Midbrain (tissue), 1 donor: ENCODE measurements at regions not wholly inside any gene's neighbourhood (a gene's known extent, or its start where the extent isn't known, plus 50 kb on each side); places are given as distances from the start of the nearest gene placed in this dataset.

Experiments used
- DNase-seq: peaks from one replicate; lab custom pipeline; 2025; lab: John Stamatoyannopoulos, UW

GRCh38 chrX:45300638-45301037 lies 100.0 kb upstream of the DIPK2B start:
- no peak for DNase-seq

GRCh38 chrX:45295259-45295986 lies 94.7 kb upstream of the DIPK2B start:
- no peak for DNase-seq

GRCh38 chrX:45274576-45274975 lies 73.9 kb upstream of the DIPK2B start:
- DNase-seq: no peak

- DNase-seq: no peak
These were observed 66.3 kb upstream of the DIPK2B start for GRCh38 chrX:45267007-45267406.

- no peak for DNase-seq
These were observed 65.8 kb upstream of the DIPK2B start for GRCh38 chrX:45266456-45266855.

GRCh38 chrX:45264865-45265264 lies 64.2 kb upstream of the DIPK2B start:
- DNase-seq: peak; percentile 38

GRCh38 chrX:45261471-45261870 lies 60.8 kb upstream of the DIPK2B start:
- no peak for DNase-seq

- DNase-seq: no peak
These were observed 60.3 kb upstream of the DIPK2B start for GRCh38 chrX:45261005-45261404.

GRCh38 chrX:45258731-45259402 lies 58.2 kb upstream of the DIPK2B start:
- DNase-seq: no peak
